CD14-positive monocyte (primary cell): ENCODE measurements at regions not wholly inside any gene's neighbourhood (a gene's known extent, or its start where the extent isn't known, plus 50 kb on each side); places are given as distances from the start of the nearest gene placed in this dataset.

Experiments used
- DNase-seq, 3 donors: peaks; one replicate each; pipeline ENCODE4 v3.0.0-alpha.2; 2011 to 2022
- H2AFZ ChIP-seq: 2 replicates; pipeline ENCODE4 v1.6.0; 2012; ENCODE audit warnings: mild to moderate bottlenecking, low read depth, low read length, inconsistent platforms; ENCODE audit not compliant: insufficient read depth, poor library complexity, severe bottlenecking
- H3K27ac ChIP-seq, 2 donors: 1 replicate in 1 of 2; 2 replicates in 1 of 2; pipeline ENCODE4 v1.5.1; 2012 to 2013; ENCODE audit warnings: low read length in 2 of 2, control low read depth in 1 of 2, inconsistent platforms in 1 of 2, low read depth in 1 of 2, mild to moderate bottlenecking in 1 of 2
- H3K27me3 ChIP-seq, 2 donors: one replicate each; pipeline versions ENCODE4 v1.6.0 to v1.6.1; 2011 to 2013; ENCODE audit warnings: low read length in 2 of 2; ENCODE audit not compliant: control insufficient read depth in 2 of 2, insufficient read depth in 2 of 2
- H3K36me3 ChIP-seq, 2 donors: replicated peaks in 1 of 2; 1 replicate in 1 of 2; 2 replicates in 1 of 2; pipeline versions ENCODE4 v1.5.1 to v1.6.1; 2012 to 2013; ENCODE audit warnings: low read length in 2 of 2, control low read depth in 1 of 2, inconsistent platforms in 1 of 2, mild to moderate bottlenecking in 1 of 2; ENCODE audit not compliant: insufficient read depth in 2 of 2, control insufficient read depth in 1 of 2
- H3K4me1 ChIP-seq, 2 donors: 1 replicate in 1 of 2; 2 replicates in 1 of 2; pipeline versions ENCODE4 v1.5.1 to v1.6.1; 2012 to 2013; ENCODE audit warnings: low read length in 2 of 2, control low read depth in 1 of 2, inconsistent platforms in 1 of 2, mild to moderate bottlenecking in 1 of 2, moderate library complexity in 1 of 2; ENCODE audit not compliant: insufficient read depth in 2 of 2, control insufficient read depth in 1 of 2
- H3K4me2 ChIP-seq: replicated peaks from 2 replicates; pipeline ENCODE3; 2012; ENCODE audit warnings: low read length, moderate library complexity, mild to moderate bottlenecking; ENCODE audit not compliant: poor library complexity, severe bottlenecking; ENCODE audit errors: extremely low read depth
- H3K4me3 ChIP-seq, 3 experiments: fragments of 200-600 bp in 1 of 3; sonication (generic) in 1 of 3; replicated peaks in 1 of 3; 1 replicate in 2 of 3; 2 replicates in 1 of 3; pipeline ENCODE4 v1.5.1; 2011 to 2013; ENCODE audit warnings: low read length in 3 of 3, mild to moderate bottlenecking in 3 of 3, control low read depth in 2 of 3, low read depth in 2 of 3, inconsistent platforms in 1 of 3, moderate library complexity in 1 of 3
- H3K79me2 ChIP-seq: 2 replicates; pipeline ENCODE4 v1.6.0; 2012; ENCODE audit warnings: mild to moderate bottlenecking, control low read depth, inconsistent platforms, low read length, moderate library complexity; ENCODE audit not compliant: insufficient read depth
- H3K9ac ChIP-seq: 2 replicates; pipeline ENCODE4 v1.6.0; 2017; ENCODE audit warnings: low read length, mild to moderate bottlenecking; ENCODE audit not compliant: insufficient read depth, poor library complexity, severe bottlenecking
- H3K9me3 ChIP-seq, 2 donors: replicated peaks in 1 of 2; 1 replicate in 1 of 2; 2 replicates in 1 of 2; pipeline versions ENCODE4 v1.5.1 to v1.6.1; 2012 to 2013; ENCODE audit warnings: low read length in 2 of 2, control low read depth in 1 of 2; ENCODE audit not compliant: control insufficient read depth in 1 of 2, insufficient read depth in 1 of 2
- H4K20me1 ChIP-seq: 2 replicates; pipeline ENCODE4 v1.6.0; 2012; ENCODE audit warnings: mild to moderate bottlenecking, low read length, control low read depth, moderate library complexity; ENCODE audit not compliant: insufficient read depth
- H3K27ac Mint-ChIP-seq, 7 donors: one replicate each; pipeline ENCODE4 v1.8.0; 2020; ENCODE audit warnings: mild to moderate bottlenecking in 7 of 7, mixed read lengths in 7 of 7, moderate library complexity in 6 of 7, inconsistent platforms in 2 of 7
- H3K27me3 Mint-ChIP-seq, 3 donors: one replicate each; pipeline ENCODE4 v1.8.0; 2021 to 2022; ENCODE audit warnings: low read depth in 3 of 3, mild to moderate bottlenecking in 3 of 3, mixed read lengths in 3 of 3, moderate library complexity in 3 of 3, inconsistent platforms in 1 of 3
- H3K36me3 Mint-ChIP-seq, 2 donors: one replicate each; pipeline ENCODE4 v1.8.0; 2020; ENCODE audit warnings: mixed read lengths in 2 of 2, inconsistent platforms in 1 of 2, mild to moderate bottlenecking in 1 of 2
- H3K4me1 Mint-ChIP-seq: one replicate; pipeline ENCODE4 v1.8.0; 2020; ENCODE audit warnings: mild to moderate bottlenecking, mixed read lengths
- H3K4me3 Mint-ChIP-seq, 2 donors: one replicate each; pipeline ENCODE4 v1.8.0; 2020; ENCODE audit warnings: mild to moderate bottlenecking in 2 of 2, mixed read lengths in 2 of 2, moderate library complexity in 1 of 2
- H3K9me3 Mint-ChIP-seq, 7 donors: one replicate each; pipeline ENCODE4 v1.8.0; 2020 to 2022; ENCODE audit warnings: mixed read lengths in 7 of 7, mild to moderate bottlenecking in 6 of 7, moderate library complexity in 6 of 7, inconsistent platforms in 2 of 7
- CTCF ChIP-seq: fragments of 200-600 bp; IDR thresholded peaks from one replicate; pipeline ENCODE4 v1.8.0; 2022; ENCODE audit warnings: antibody characterized with exemption, mild to moderate bottlenecking
- WGBS: methylation state at CpG from one replicate; pipeline ENCODE4 v1.1.5; 2013; ENCODE audit warnings: missing lambda C conversion rate; ENCODE audit not compliant: insufficient coverage; 5-methylcytosine and 5-hydroxymethylcytosine counted together
- intact Hi-C, 2 donors: fragments of 100-400 bp; cut with micrococcal nuclease; formaldehyde crosslinking; loops; one replicate each; pipeline versions ENCODE4 v1.15.0 to v1.15.1; 2023

GRCh38 chr18:39166776-39167175, 1601.2 kb upstream of the CELF4 start:
- TF ChIP-seq CTCF: no peak
- H3K27me3 Mint-ChIP-seq: no peaks in the 10 kb centered on the region
- H3K9me3 Mint-ChIP-seq: peaks cover 0 to 3% (median 2%) of the 10 kb centered on the region in 7 donors
- no peak overlapping the region for H3K27ac Mint-ChIP-seq
- H4K20me1 ChIP-seq: no peaks in the 10 kb centered on the region
- intact Hi-C loops: loop anchor here in 1 of 2 donors (10.0 kb wide), 1 partner anchor 62 kb away; no protein-coding TSS in a partner anchor
- H3K4me3 ChIP-seq: no peak overlapping the region
- H3K79me2 ChIP-seq: no peaks in the 10 kb centered on the region
- no peak overlapping the region for H3K27ac ChIP-seq
- H3K4me2 ChIP-seq: no peak overlapping the region
- H3K4me1 ChIP-seq: no peaks in the 10 kb centered on the region
- H3K9ac ChIP-seq: no peak overlapping the region
- H3K36me3 Mint-ChIP-seq: no peaks in the 10 kb centered on the region
- H3K4me1 Mint-ChIP-seq: no peaks in the 10 kb centered on the region
- H3K9me3 ChIP-seq: no peaks in the 10 kb centered on the region
- H3K36me3 ChIP-seq: no peaks in the 10 kb centered on the region
- no peak for DNase-seq
- no peak overlapping the region for H3K4me3 Mint-ChIP-seq
- H3K27me3 ChIP-seq: no peaks in the 10 kb centered on the region
- H2AFZ ChIP-seq: no peak overlapping the region

DNA sequence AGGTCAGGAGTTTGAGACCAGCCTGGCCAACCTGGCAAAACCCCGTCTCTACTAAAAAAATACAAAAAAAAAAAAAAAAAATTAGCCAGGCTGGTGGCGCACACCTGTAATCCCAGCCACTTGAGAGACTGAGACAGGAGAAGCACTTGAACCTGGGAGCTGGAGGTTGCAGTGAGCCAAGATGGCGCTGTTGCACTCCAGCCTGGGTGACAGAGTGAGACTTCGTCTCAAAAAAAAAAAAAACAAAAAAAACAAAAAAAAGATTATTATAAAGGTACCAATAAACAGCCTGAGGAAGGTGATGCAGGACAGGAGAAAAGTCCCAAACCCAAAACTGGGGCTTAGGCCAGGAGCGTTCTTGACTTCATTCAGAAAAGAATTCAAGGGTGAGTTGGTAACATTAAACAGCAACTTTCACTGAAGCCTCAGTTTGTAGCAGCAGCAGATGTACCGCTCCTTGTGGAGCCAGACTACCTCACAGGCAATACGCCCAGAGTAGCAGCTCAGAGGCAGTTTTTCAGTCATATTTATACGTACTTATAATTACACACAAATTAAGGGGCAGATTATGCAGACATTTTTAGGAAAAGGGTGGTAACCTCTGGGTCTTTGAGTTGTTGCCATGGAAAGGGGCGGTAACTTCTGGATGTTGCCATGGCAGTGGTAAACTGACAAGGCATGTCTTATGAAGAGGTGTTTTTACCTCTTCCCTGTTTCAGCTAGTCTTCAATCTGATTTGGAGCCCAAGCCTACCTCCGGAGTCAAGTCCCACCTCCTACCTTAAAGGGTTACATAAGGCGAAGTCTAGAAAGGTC, 1596.6 kb upstream of the CELF4 start:
- no peak for DNase-seq
- Mint-ChIP-seq H3K27ac (no peak overlapping the region), H3K9me3 (peaks cover 0 to 7% (median 3%) of the 10 kb centered on the region in 7 donors), H3K4me3 (no peak overlapping the region), H3K36me3 (no peaks in the 10 kb centered on the region), H3K4me1 (no peaks in the 10 kb centered on the region), H3K27me3 (no peaks in the 10 kb centered on the region)
- no peaks in the 10 kb centered on the region for H3K79me2 ChIP-seq
- no peak overlapping the region for H3K4me3 ChIP-seq
- H4K20me1 ChIP-seq: no peaks in the 10 kb centered on the region
- WGBS: no CpG with 5 or more reads among the region's 11 CpGs
- H2AFZ ChIP-seq: no peak overlapping the region
- TF ChIP-seq CTCF: no peak
- H3K27ac ChIP-seq: no peak overlapping the region
- no peaks in the 10 kb centered on the region for H3K36me3 ChIP-seq
- no peaks in the 10 kb centered on the region for H3K27me3 ChIP-seq
- H3K4me2 ChIP-seq: no peak overlapping the region
- H3K9ac ChIP-seq: no peak overlapping the region
- no peaks in the 10 kb centered on the region for H3K4me1 ChIP-seq
- no peaks in the 10 kb centered on the region for H3K9me3 ChIP-seq
- intact Hi-C loops: loop anchor here in 1 of 2 donors (10.0 kb wide), 1 partner anchor 57 kb away; no protein-coding TSS in a partner anchor
